Endothelial cell of umbilical vein (primary cell): ENCODE measurements at regions not wholly inside any gene's neighbourhood (a gene's known extent, or its start where the extent isn't known, plus 50 kb on each side); places are given as distances from the start of the nearest gene placed in this dataset.

Experiments used
- BruUV-seq: library from RNA; stranded (reverse); fragments of 400-500 nt; replicated peaks from 2 replicates; lab custom pipeline; 2021; lab: Mats Ljungman, UMichigan
- CTCF ChIA-PET: fragments of 300-600, 350-600 bp; sonication (Branson Sonifier 250); formaldehyde crosslinking; loops from one replicate; lab custom pipeline; 2021; ENCODE audit warnings: antibody characterized with exemption, inconsistent platforms; lab: Charles Lee
- POLR2A ChIA-PET: fragments of 300-600, 350-600 bp; sonication (Branson Sonifier 250); formaldehyde crosslinking; loops from one replicate; lab custom pipeline; 2021; ENCODE audit warnings: antibody characterized with exemption, inconsistent platforms; lab: Charles Lee
- DNase-seq: peaks from one replicate; pipeline ENCODE4 v3.0.0-alpha.2; 2011; ENCODE audit warnings: low read depth, low spot score
- FAIRE-seq: peaks from 2 replicates; lab custom pipeline; 2011; peaks lifted over from hg19 to GRCh38; lab: Jason Lieb, UNC
- H2AFZ ChIP-seq: 2 replicates; pipeline ENCODE4 v1.6.0; 2012; ENCODE audit warnings: low read depth, low read length, control low read depth, inconsistent platforms
- H3K27ac ChIP-seq: 2 replicates; pipeline ENCODE4 v1.5.1; 2011; ENCODE audit warnings: low read depth, mild to moderate bottlenecking, control low read depth, low read length, moderate library complexity; ENCODE audit not compliant: insufficient read depth
- H3K27me3 ChIP-seq, 2 experiments: 2 replicates each; pipeline versions ENCODE4 v1.6.0 to v1.6.1; 2011; ENCODE audit warnings: low read length in 2 of 2, mixed read lengths in 1 of 2; ENCODE audit not compliant: control insufficient read depth in 2 of 2, insufficient read depth in 2 of 2
- H3K36me3 ChIP-seq, 2 experiments: 2 replicates in 1 of 2; 3 replicates in 1 of 2; pipeline ENCODE4 v1.5.1; 2011; ENCODE audit warnings: low read length in 2 of 2, mild to moderate bottlenecking in 1 of 2, moderate library complexity in 1 of 2; ENCODE audit not compliant: control insufficient read depth in 2 of 2, insufficient read depth in 2 of 2; ENCODE audit errors: extremely low read depth in 1 of 2
- H3K4me1 ChIP-seq: 3 replicates; pipeline ENCODE4 v1.5.1; 2011; ENCODE audit warnings: mild to moderate bottlenecking, low read length; ENCODE audit not compliant: control insufficient read depth, insufficient read depth; ENCODE audit errors: extremely low read depth
- H3K4me2 ChIP-seq: 2 replicates; pipeline ENCODE4 v1.6.1; 2011; ENCODE audit warnings: low read length, control low read depth, mixed read lengths; ENCODE audit not compliant: insufficient read depth
- H3K4me3 ChIP-seq, 3 experiments: fragments of 200-600 bp in 1 of 3; sonication (generic), shearing (Covaris generic) in 1 of 3; replicated peaks in 1 of 3; 2 replicates each; pipeline ENCODE4 v1.5.1; 2011 to 2016; ENCODE audit warnings: control low read depth in 3 of 3, low read length in 3 of 3, mild to moderate bottlenecking in 2 of 3, inconsistent platforms in 1 of 3, low read depth in 1 of 3, moderate library complexity in 1 of 3; ENCODE audit not compliant: insufficient read depth in 1 of 3
- H3K79me2 ChIP-seq: 2 replicates; pipeline ENCODE4 v1.6.0; 2012; ENCODE audit warnings: low read length, inconsistent platforms; ENCODE audit not compliant: control insufficient read depth, insufficient read depth
- H3K9ac ChIP-seq: replicated peaks from 2 replicates; pipeline ENCODE3; 2011; ENCODE audit warnings: low read length, control low read depth; ENCODE audit not compliant: insufficient read depth; ENCODE audit errors: extremely low read depth
- H3K9me1 ChIP-seq: replicated peaks from 3 replicates; pipeline ENCODE4 v1.6.0; 2011; ENCODE audit warnings: mild to moderate bottlenecking, low read length; ENCODE audit not compliant: control insufficient read depth, insufficient read depth; ENCODE audit errors: extremely low read depth
- H3K9me3 ChIP-seq: replicated peaks from 2 replicates; pipeline ENCODE4 v1.5.1; 2012; ENCODE audit warnings: low read length, inconsistent platforms; ENCODE audit not compliant: control insufficient read depth, insufficient read depth
- H4K20me1 ChIP-seq: replicated peaks from 2 replicates; pipeline ENCODE3; 2011; ENCODE audit warnings: mild to moderate bottlenecking, low read length; ENCODE audit not compliant: control insufficient read depth, insufficient read depth; ENCODE audit errors: extremely low read depth
- EZH2 ChIP-seq: IDR thresholded peaks from 2 replicates; pipeline ENCODE4 v1.6.1; 2012; ENCODE audit warnings: borderline replicate concordance, low read depth, mild to moderate bottlenecking, moderate library complexity, low read length, inconsistent platforms; ENCODE audit not compliant: severe bottlenecking
- FOS ChIP-seq: IDR thresholded peaks from 2 replicates; pipeline ENCODE4 v1.6.1; 2011; ENCODE audit warnings: mild to moderate bottlenecking, low read length, moderate library complexity, borderline replicate concordance; ENCODE audit not compliant: insufficient read depth
- GATA2 ChIP-seq: IDR thresholded peaks from 2 replicates; pipeline ENCODE4 v1.7.0; 2011; ENCODE audit warnings: low read depth, mild to moderate bottlenecking, moderate library complexity, mixed read lengths, low read length; ENCODE audit not compliant: insufficient read length, insufficient read depth
- JUN ChIP-seq: IDR thresholded peaks from 2 replicates; pipeline ENCODE4 v1.6.1; 2011; ENCODE audit warnings: borderline replicate concordance, low read depth; ENCODE audit not compliant: insufficient read length, insufficient read depth
- MYC ChIP-seq: IDR thresholded peaks from one replicate; pipeline ENCODE4 v1.6.1; 2011; ENCODE audit warnings: mild to moderate bottlenecking, low read depth, low read length
- POLR2A ChIP-seq: IDR thresholded peaks from 2 replicates; pipeline ENCODE4 v1.6.1; 2012; ENCODE audit warnings: low read depth, mild to moderate bottlenecking, control low read depth, low read length
- POLR2AphosphoS5 ChIP-seq: IDR thresholded peaks from 2 replicates; pipeline ENCODE4 v1.6.1; 2012; ENCODE audit warnings: low read depth, mild to moderate bottlenecking, control low read depth, low read length, moderate library complexity; ENCODE audit not compliant: insufficient read depth
- dilution Hi-C: fragments of 300-500 bp; cut with MboI; formaldehyde crosslinking; loops from one replicate; pipeline ENCODE4 v1.15.0; 2019; ENCODE audit warnings: low sequenced_read_pairs; ENCODE audit not compliant: extremely low pct_ligation_motif_present
- intact Hi-C: fragments of 100-400 bp; cut with micrococcal nuclease; formaldehyde crosslinking; loops from one replicate; pipeline ENCODE4 v1.10.0; 2022
- TF ChIP-seq, protein P1 (sequence below): IDR thresholded peaks from 2 replicates; pipeline ENCODE4 v1.6.1; 2011; ENCODE audit not compliant: insufficient read depth, insufficient read length
- TF ChIP-seq, protein P2 (sequence below), 2 donors: IDR thresholded peaks; 1 replicate in 1 of 2; 2 replicates in 1 of 2; pipeline ENCODE4 v1.5.1; 2011; ENCODE audit warnings: low read length in 2 of 2, mild to moderate bottlenecking in 2 of 2, moderate library complexity in 2 of 2, control low read depth in 1 of 2, inconsistent platforms in 1 of 2, low read depth in 1 of 2; ENCODE audit not compliant: insufficient read depth in 1 of 2; ENCODE audit errors: extremely low read depth in 1 of 2

DNA sequence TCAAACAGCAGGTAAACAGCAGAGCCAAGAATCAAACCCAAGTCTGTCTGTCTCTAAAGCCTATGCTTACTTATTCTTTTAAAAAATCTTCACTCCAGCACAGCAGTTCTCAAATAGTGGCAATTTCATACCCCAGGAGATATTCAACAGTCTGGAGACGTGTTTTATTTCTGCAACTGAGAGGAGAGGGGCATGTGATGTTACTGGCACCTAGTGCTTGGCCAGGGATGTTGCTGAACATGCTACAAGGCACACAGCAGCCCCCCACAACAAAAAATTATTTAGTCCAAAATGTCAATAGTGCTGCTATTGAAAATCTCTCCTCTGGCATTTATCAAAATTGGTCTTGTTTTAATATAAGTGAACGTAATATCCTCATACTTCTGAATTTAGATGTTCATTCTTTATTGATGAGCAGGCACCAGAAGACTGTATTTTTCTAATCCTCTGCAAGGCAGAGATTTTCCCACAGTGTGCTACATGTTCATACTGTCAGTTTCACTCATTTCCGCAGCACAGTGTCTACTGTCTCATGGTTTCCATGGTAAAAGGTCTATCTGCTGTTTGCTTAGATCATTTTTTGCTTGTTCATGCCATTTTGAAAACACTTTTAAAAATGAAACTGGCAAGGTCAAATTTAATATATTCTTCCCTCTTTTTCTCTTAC, 90.5 kb downstream of the LRATD1 start:
- no peak for DNase-seq
- dilution Hi-C loops (no loop called here), intact Hi-C loops (no loop called here)
- Histone ChIP-seq H3K27me3 (no peaks in the 10 kb centered on the region), H3K4me1 (no peaks in the 10 kb centered on the region), H3K4me3 (no peak overlapping the region), H4K20me1 (no peaks in the 10 kb centered on the region), H2AFZ (no peak overlapping the region), H3K27ac (no peak overlapping the region), H3K9me1 (no peaks in the 10 kb centered on the region), H3K4me2 (no peak overlapping the region), H3K79me2 (no peaks in the 10 kb centered on the region), H3K36me3 (no peaks in the 10 kb centered on the region), H3K9me3 (peaks cover 2% of the 10 kb centered on the region), H3K9ac (no peak overlapping the region)
- TF ChIP-seq GATA2 = no peak
- CTCF ChIA-PET = no interaction called here
- FAIRE-seq = no peak
- POLR2A ChIA-PET = no interaction called here
- BruUV-seq = no TSS peak

DNA sequence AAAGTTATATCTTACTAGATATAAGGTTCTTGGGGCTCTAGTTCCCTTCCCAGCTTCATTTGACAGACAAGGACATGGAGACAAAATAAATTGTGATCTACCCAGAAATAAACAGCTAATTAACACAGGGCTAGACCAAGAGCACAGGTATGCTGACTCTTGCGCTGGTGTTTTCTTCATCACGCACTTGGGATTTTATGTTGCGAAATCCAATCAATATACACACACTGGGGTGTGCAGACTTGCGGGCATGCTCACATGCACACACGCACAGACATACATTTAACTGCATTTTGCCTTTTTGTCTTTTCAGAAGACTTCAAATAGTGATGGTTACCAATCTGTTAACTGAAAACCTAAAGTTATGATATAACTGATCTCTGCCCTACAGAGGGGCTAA, 91.2 kb downstream of the LRATD1 start:
- no peak overlapping the region for H3K4me2 ChIP-seq
- H3K4me3 ChIP-seq = no peak overlapping the region
- ChIA-PET POLR2A (no interaction called here), CTCF (no interaction called here)
- no peak overlapping the region for H3K9ac ChIP-seq
- dilution Hi-C loops (no loop called here), intact Hi-C loops (no loop called here)
- FAIRE-seq (no peak), DNase-seq (no peak)
- no TSS peak for BruUV-seq
- no peaks in the 10 kb centered on the region for H3K9me1 ChIP-seq
- no peaks in the 10 kb centered on the region for H3K27me3 ChIP-seq
- no peak overlapping the region for H3K27ac ChIP-seq
- no peaks in the 10 kb centered on the region for H3K36me3 ChIP-seq
- TF ChIP-seq, protein P1, sequence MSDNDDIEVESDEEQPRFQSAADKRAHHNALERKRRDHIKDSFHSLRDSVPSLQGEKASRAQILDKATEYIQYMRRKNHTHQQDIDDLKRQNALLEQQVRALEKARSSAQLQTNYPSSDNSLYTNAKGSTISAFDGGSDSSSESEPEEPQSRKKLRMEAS = no peak
- TF ChIP-seq, protein P2, sequence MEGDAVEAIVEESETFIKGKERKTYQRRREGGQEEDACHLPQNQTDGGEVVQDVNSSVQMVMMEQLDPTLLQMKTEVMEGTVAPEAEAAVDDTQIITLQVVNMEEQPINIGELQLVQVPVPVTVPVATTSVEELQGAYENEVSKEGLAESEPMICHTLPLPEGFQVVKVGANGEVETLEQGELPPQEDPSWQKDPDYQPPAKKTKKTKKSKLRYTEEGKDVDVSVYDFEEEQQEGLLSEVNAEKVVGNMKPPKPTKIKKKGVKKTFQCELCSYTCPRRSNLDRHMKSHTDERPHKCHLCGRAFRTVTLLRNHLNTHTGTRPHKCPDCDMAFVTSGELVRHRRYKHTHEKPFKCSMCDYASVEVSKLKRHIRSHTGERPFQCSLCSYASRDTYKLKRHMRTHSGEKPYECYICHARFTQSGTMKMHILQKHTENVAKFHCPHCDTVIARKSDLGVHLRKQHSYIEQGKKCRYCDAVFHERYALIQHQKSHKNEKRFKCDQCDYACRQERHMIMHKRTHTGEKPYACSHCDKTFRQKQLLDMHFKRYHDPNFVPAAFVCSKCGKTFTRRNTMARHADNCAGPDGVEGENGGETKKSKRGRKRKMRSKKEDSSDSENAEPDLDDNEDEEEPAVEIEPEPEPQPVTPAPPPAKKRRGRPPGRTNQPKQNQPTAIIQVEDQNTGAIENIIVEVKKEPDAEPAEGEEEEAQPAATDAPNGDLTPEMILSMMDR (IDR thresholded peaks at IDR 0.05; ENCODE audit: extremely low read depth in 1 of 2, insufficient read depth in 1 of 2, low read depth in 1 of 2, low read length in 2 of 2) = no peak
- TF ChIP-seq POLR2AphosphoS5 = no peak
- no peak for TF ChIP-seq FOS
- no peak for TF ChIP-seq EZH2
- no peak for TF ChIP-seq JUN
- no peak for TF ChIP-seq GATA2
- TF ChIP-seq MYC = no peak
- no peak for TF ChIP-seq POLR2A
- no peaks in the 10 kb centered on the region for H3K4me1 ChIP-seq
- no peaks in the 10 kb centered on the region for H4K20me1 ChIP-seq
- H2AFZ ChIP-seq = no peak overlapping the region
- H3K9me3 ChIP-seq = peaks cover 2% of the 10 kb centered on the region
- H3K79me2 ChIP-seq = no peaks in the 10 kb centered on the region
